ENCODE measurements at regions not wholly inside any gene's neighbourhood (a gene's known extent, or its start where the extent isn't known, plus 50 kb on each side); places are given as distances from the start of the nearest gene placed in this dataset.

GRCh38 chr14:36013483-36013882 lies 163.0 kb downstream of the PTCSC3 start:
- no peak for TF ChIP-seq YY1 (IDR thresholded peaks at IDR 0.05; ENCODE audit: insufficient read depth, insufficient read length)
- no peak for TF ChIP-seq SUZ12 (IDR thresholded peaks at IDR 0.05; ENCODE audit: extremely low read depth, insufficient read depth, insufficient read length)
- TF ChIP-seq ZNF274 (IDR thresholded peaks at IDR 0.05; ENCODE audit: low read depth, low read length) = no peak
